ENCODE measurements at regions not wholly inside any gene's neighbourhood (a gene's known extent, or its start where the extent isn't known, plus 50 kb on each side); places are given as distances from the start of the nearest gene placed in this dataset.

DNA sequence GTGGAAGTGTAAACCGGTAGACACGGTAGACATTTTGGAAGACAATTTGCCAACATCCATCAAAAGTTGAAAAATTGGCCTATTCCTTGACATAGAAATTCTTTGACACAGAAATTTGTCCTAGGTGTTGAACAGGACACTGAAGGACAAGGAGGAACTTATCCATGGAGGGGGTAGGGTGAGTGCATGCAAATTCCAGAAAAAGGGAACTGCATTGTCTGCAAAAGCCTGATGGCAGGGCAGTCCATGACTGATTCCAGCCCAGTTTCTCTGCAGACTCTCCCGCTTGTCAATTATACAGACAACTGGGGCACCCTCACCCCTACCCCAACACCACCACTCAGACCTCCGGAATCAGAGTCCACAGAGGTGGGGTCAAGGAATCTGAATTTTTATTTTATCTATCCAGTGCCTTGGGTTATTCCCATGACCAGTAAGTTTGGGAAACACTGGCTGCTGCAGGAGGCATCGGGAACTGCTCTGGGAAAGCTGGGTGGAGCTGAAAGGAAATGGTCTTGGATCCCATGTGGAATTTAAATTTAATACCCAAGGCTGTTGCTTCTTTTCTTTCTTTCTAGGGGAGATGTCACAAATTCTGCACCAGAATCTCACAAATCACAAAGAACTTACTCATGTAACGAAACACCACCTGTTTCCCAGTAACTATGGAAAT, 103.3 kb upstream of the SLC45A1 start:
- TF ChIP-seq, protein P1, sequence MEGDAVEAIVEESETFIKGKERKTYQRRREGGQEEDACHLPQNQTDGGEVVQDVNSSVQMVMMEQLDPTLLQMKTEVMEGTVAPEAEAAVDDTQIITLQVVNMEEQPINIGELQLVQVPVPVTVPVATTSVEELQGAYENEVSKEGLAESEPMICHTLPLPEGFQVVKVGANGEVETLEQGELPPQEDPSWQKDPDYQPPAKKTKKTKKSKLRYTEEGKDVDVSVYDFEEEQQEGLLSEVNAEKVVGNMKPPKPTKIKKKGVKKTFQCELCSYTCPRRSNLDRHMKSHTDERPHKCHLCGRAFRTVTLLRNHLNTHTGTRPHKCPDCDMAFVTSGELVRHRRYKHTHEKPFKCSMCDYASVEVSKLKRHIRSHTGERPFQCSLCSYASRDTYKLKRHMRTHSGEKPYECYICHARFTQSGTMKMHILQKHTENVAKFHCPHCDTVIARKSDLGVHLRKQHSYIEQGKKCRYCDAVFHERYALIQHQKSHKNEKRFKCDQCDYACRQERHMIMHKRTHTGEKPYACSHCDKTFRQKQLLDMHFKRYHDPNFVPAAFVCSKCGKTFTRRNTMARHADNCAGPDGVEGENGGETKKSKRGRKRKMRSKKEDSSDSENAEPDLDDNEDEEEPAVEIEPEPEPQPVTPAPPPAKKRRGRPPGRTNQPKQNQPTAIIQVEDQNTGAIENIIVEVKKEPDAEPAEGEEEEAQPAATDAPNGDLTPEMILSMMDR (IDR thresholded peaks at IDR 0.05; ENCODE audit: insufficient read depth, low read length) = no peak
- TF ChIP-seq POLR2AphosphoS5 (IDR thresholded peaks at IDR 0.05; ENCODE audit: low read depth) (no peak), GABPA (IDR thresholded peaks at IDR 0.05; ENCODE audit: low read depth) (no peak)
- TF ChIP-seq, protein P2, sequence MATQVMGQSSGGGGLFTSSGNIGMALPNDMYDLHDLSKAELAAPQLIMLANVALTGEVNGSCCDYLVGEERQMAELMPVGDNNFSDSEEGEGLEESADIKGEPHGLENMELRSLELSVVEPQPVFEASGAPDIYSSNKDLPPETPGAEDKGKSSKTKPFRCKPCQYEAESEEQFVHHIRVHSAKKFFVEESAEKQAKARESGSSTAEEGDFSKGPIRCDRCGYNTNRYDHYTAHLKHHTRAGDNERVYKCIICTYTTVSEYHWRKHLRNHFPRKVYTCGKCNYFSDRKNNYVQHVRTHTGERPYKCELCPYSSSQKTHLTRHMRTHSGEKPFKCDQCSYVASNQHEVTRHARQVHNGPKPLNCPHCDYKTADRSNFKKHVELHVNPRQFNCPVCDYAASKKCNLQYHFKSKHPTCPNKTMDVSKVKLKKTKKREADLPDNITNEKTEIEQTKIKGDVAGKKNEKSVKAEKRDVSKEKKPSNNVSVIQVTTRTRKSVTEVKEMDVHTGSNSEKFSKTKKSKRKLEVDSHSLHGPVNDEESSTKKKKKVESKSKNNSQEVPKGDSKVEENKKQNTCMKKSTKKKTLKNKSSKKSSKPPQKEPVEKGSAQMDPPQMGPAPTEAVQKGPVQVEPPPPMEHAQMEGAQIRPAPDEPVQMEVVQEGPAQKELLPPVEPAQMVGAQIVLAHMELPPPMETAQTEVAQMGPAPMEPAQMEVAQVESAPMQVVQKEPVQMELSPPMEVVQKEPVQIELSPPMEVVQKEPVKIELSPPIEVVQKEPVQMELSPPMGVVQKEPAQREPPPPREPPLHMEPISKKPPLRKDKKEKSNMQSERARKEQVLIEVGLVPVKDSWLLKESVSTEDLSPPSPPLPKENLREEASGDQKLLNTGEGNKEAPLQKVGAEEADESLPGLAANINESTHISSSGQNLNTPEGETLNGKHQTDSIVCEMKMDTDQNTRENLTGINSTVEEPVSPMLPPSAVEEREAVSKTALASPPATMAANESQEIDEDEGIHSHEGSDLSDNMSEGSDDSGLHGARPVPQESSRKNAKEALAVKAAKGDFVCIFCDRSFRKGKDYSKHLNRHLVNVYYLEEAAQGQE (IDR thresholded peaks at IDR 0.05; ENCODE audit: insufficient replicate concordance, low read depth) = no peak
